PC-9 (cell line): ENCODE measurements at regions not wholly inside any gene's neighbourhood (a gene's known extent, or its start where the extent isn't known, plus 50 kb on each side); places are given as distances from the start of the nearest gene placed in this dataset.

ENCODE experiments used
- BruUV-seq: library from RNA; stranded (reverse); fragments of 400-500 nt; replicated peaks from 2 replicates; lab custom pipeline; 2021; lab: Mats Ljungman, UMichigan
- CTCF ChIA-PET: fragments of 300-600 bp; sonication (Branson Sonifier 250); formaldehyde crosslinking; loops from one replicate; lab custom pipeline; 2022; ENCODE audit warnings: antibody characterized with exemption; lab: Charles Lee
- POLR2A ChIA-PET: fragments of 300-600 bp; sonication (Branson Sonifier 250); formaldehyde crosslinking; loops from one replicate; lab custom pipeline; 2022; ENCODE audit warnings: antibody characterized with exemption; ENCODE audit not compliant: unreplicated experiment; lab: Charles Lee
- DNase-seq, 2 experiments: peaks; one replicate each; pipeline versions ENCODE4 v3.0.0 to v3.0.0-alpha.2; 2015 to 2022; ENCODE audit warnings: mixed read lengths in 1 of 2
- H2AFZ ChIP-seq: fragments of 200-600 bp; sonication (generic); 2 replicates; pipeline ENCODE4 v1.8.1; 2017; ENCODE audit warnings: antibody characterized with exemption
- H3F3A ChIP-seq: fragments of 200-600 bp; sonication (generic); 2 replicates; pipeline ENCODE4 v1.8.1; 2017; ENCODE audit warnings: antibody characterized with exemption, mild to moderate bottlenecking, low read depth; ENCODE audit not compliant: insufficient read depth
- H3K27ac ChIP-seq: fragments of 200-600 bp; sonication (generic); 2 replicates; pipeline ENCODE4 v1.6.1; 2016; ENCODE audit warnings: mixed run types
- H3K27me3 ChIP-seq: fragments of 200-600 bp; sonication (generic); 2 replicates; pipeline ENCODE4 v1.6.1; 2016; ENCODE audit warnings: low read depth, mixed run types; ENCODE audit not compliant: insufficient read depth
- H3K36me3 ChIP-seq: fragments of 200-600 bp; sonication (generic); 2 replicates; pipeline ENCODE4 v1.6.1; 2016; ENCODE audit warnings: low read depth, mixed run types
- H3K4me1 ChIP-seq: fragments of 200-600 bp; sonication (generic); replicated peaks from 2 replicates; pipeline ENCODE4 v1.6.1; 2016; ENCODE audit warnings: mixed run types; ENCODE audit not compliant: insufficient read depth
- H3K4me2 ChIP-seq: fragments of 200-600 bp; sonication (generic); 2 replicates; pipeline ENCODE4 v1.6.1; 2017; ENCODE audit warnings: mixed run types
- H3K4me3 ChIP-seq: fragments of 200-600 bp; sonication (generic); 2 replicates; pipeline ENCODE4 v1.6.1; 2016; ENCODE audit warnings: mixed run types
- H3K79me2 ChIP-seq: fragments of 200-600 bp; sonication (generic); 2 replicates; pipeline ENCODE4 v1.6.1; 2017; ENCODE audit warnings: low read depth, mixed run types
- H3K9me2 ChIP-seq: fragments of 200-600 bp; sonication (generic); 2 replicates; pipeline ENCODE4 v1.8.1; 2017; ENCODE audit warnings: mild to moderate bottlenecking; ENCODE audit not compliant: insufficient read depth
- H3K9me3 ChIP-seq: fragments of 200-600 bp; sonication (generic); 2 replicates; pipeline ENCODE4 v1.8.1; 2016; ENCODE audit warnings: low read depth; ENCODE audit not compliant: insufficient read depth
- H4K20me1 ChIP-seq: fragments of 200-600 bp; sonication (generic); 2 replicates; pipeline ENCODE4 v1.8.1; 2017; ENCODE audit not compliant: insufficient read depth
- CTCF ChIP-seq: fragments of 200-600 bp; sonication (generic); conservative IDR thresholded peaks from 2 replicates; pipeline ENCODE4 v1.6.1; 2017; ENCODE audit warnings: mixed run types, antibody characterized with exemption, mild to moderate bottlenecking, moderate library complexity
- EZH2 ChIP-seq: fragments of 200-600 bp; sonication (generic); IDR thresholded peaks from 2 replicates; pipeline ENCODE4 v1.8.0; 2017; ENCODE audit warnings: antibody characterized with exemption, low read depth
- intact Hi-C: fragments of 100-400 bp; cut with micrococcal nuclease; formaldehyde crosslinking; loops from one replicate; pipeline ENCODE4 v1.10.0; 2022; ENCODE audit not compliant: unreplicated experiment

GRCh38 chr2:111702804-111703196 is 181.2 kb downstream of the ANAPC1 start:
- Histone ChIP-seq H3K4me3 (no peak overlapping the region), H3K4me1 (peaks cover 88% of the 10 kb centered on the region), H3K27me3 (no peaks in the 10 kb centered on the region), H3K9me2 (no peaks in the 10 kb centered on the region), H4K20me1 (no peaks in the 10 kb centered on the region), H3K4me2 (no peak overlapping the region), H3K36me3 (0 out of 2 replicates have a peak, but pooled peaks cover 4% of the 10 kb centered on the region), H3F3A (peaks cover 47% of the 10 kb centered on the region), H2AFZ (no peak overlapping the region), H3K9me3 (no peaks in the 10 kb centered on the region; the same call in 1 of the 2 replicates), H3K27ac (no peak overlapping the region), H3K79me2 (no peaks in the 10 kb centered on the region; the same call in 1 of the 2 replicates)
- no peak for DNase-seq
- ChIA-PET POLR2A (no interaction called here), CTCF (no interaction called here)
- no TSS peak for BruUV-seq
- intact Hi-C loops: loop anchor here (10.0 kb wide), 1 partner anchor 958 kb away; no protein-coding TSS in a partner anchor
- TF ChIP-seq CTCF: no peak
- no peak for TF ChIP-seq EZH2

DNA sequence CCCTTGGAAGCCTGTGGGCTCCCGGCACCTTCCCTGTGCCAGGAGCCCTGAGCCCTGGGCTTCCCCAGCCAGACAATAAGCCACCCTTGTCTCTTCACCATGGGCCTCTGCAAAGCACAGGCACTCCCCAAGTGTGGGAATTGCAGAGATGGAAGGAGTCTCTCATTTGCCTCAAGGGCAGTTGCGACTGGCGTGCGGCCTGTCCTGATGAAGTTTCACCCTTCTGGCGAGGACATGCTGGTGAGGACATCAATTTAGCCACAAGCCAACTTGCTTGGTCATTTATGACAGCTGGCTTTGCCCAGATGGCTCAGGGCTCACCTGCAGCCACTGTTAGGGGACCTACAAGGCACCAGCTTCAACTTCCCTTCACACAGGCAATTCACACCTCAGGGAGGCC is 180.2 kb downstream of the ANAPC1 start:
- H3K9me3 ChIP-seq: no peaks in the 10 kb centered on the region; the same call in 1 of the 2 replicates
- H3K27me3 ChIP-seq: no peaks in the 10 kb centered on the region
- no peaks in the 10 kb centered on the region for H3K9me2 ChIP-seq
- H3K4me1 ChIP-seq: peaks cover 79% of the 10 kb centered on the region
- H3K4me3 ChIP-seq: peak overlapping the region; percentile 10; the same call in 1 of the 2 replicates
- peak in 1 of 2 experiments; percentile 47 for DNase-seq
- ChIA-PET CTCF (no interaction called here), POLR2A (no interaction called here)
- peak overlapping the region; percentile 78 for H3K27ac ChIP-seq
- intact Hi-C loops: loop anchor here (10.0 kb wide), 1 partner anchor 959 kb away; no protein-coding TSS in a partner anchor
- H3K36me3 ChIP-seq: 0 out of 2 replicates have a peak, but pooled peaks cover 4% of the 10 kb centered on the region
- TF ChIP-seq EZH2: no peak
- no peak for TF ChIP-seq CTCF
- peak overlapping the region; percentile 53 for H3K4me2 ChIP-seq
- no peaks in the 10 kb centered on the region; the same call in 1 of the 2 replicates for H3K79me2 ChIP-seq
- peaks cover 47% of the 10 kb centered on the region for H3F3A ChIP-seq
- H4K20me1 ChIP-seq: no peaks in the 10 kb centered on the region
- BruUV-seq: no TSS peak
- no peak overlapping the region for H2AFZ ChIP-seq

DNA sequence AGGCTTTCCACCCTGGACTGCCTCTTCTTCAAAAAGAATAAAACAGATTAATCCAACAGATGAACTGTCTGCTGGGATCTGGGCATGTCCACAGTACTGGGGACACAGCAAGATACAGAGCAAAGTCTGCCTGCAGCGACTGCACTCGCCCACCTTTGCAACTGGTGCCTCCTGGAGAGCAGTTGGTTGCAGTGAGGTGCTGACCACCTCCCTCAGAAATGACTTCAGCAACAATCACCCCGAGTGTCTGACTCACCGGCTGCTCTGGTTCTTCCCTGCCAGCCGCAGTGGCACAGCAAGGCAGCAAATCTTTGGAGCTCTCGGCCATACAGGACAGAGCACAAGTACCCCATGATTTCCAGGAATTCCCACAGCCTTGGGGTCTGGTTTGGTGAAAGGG is 179.7 kb downstream of the ANAPC1 start:
- BruUV-seq: no TSS peak
- ChIA-PET CTCF (interaction anchor here (0.7 kb wide), 1 partner anchor 39 kb away, joined by 9 read pairs; no protein-coding TSS in a partner anchor), POLR2A (interaction anchor here (0.6 kb wide), 1 partner anchor 315 kb away, joined by 4 read pairs; no protein-coding TSS in a partner anchor)
- H4K20me1 ChIP-seq: no peaks in the 10 kb centered on the region
- H3K4me1 ChIP-seq: peaks cover 75% of the 10 kb centered on the region
- TF ChIP-seq EZH2: no peak
- H3K9me3 ChIP-seq: no peaks in the 10 kb centered on the region; the same call in 1 of the 2 replicates
- H3K4me2 ChIP-seq: peak overlapping the region; percentile 53
- no peak overlapping the region for H2AFZ ChIP-seq
- 0 out of 2 replicates have a peak, but pooled peaks cover 4% of the 10 kb centered on the region for H3K36me3 ChIP-seq
- peak overlapping the region; percentile 10; the same call in 1 of the 2 replicates for H3K4me3 ChIP-seq
- intact Hi-C loops: loop anchor here (10.0 kb wide), 1 partner anchor 959 kb away; no protein-coding TSS in a partner anchor
- DNase-seq: peak; percentile 55 to 76
- H3F3A ChIP-seq: peaks cover 45% of the 10 kb centered on the region
- H3K9me2 ChIP-seq: no peaks in the 10 kb centered on the region
- no peaks in the 10 kb centered on the region for H3K27me3 ChIP-seq
- peak overlapping the region; percentile 78 for H3K27ac ChIP-seq
- no peaks in the 10 kb centered on the region; the same call in 1 of the 2 replicates for H3K79me2 ChIP-seq
